Activated naive CD4-positive, alpha-beta T cell treated with anti-CD3 and anti-CD28 coated beads, Interleukin-2, amount 50 U/mL, for 72 hours (primary cell): ENCODE measurements at regions not wholly inside any gene's neighbourhood (a gene's known extent, or its start where the extent isn't known, plus 50 kb on each side); places are given as distances from the start of the nearest gene placed in this dataset.

Experiments used
- ATAC-seq, 2 donors: fragments of 150-1000 bp; cut with Tn5 transposase; 2 replicates each; pipeline ENCODE4 v1.10.0; 2021; ENCODE audit warnings: mild to moderate bottlenecking in 2 of 2, moderate library complexity in 2 of 2
- DNase-seq, 2 donors: peaks; one replicate each; pipeline ENCODE4 v3.0.0; 2021 to 2022; ENCODE audit warnings: low spot score in 2 of 2
- H3K27ac Mint-ChIP-seq, 2 donors: one replicate each; pipeline ENCODE4 v1.8.0; 2022; ENCODE audit warnings: mild to moderate bottlenecking in 2 of 2, mixed read lengths in 2 of 2
- H3K36me3 Mint-ChIP-seq, 2 donors: one replicate each; pipeline ENCODE4 v1.8.0; 2022; ENCODE audit warnings: mixed read lengths in 2 of 2
- H3K9me3 Mint-ChIP-seq, 2 donors: one replicate each; pipeline ENCODE4 v1.8.0; 2022; ENCODE audit warnings: mixed read lengths in 2 of 2

GRCh38 chr5:97436405-97436804, 253.4 kb upstream of the RIOK2 start:
- H3K27ac Mint-ChIP-seq, result no peak overlapping the region
- no peaks in the 10 kb centered on the region for H3K9me3 Mint-ChIP-seq
- DNase-seq, result no peak
- no peaks in the 10 kb centered on the region for H3K36me3 Mint-ChIP-seq
- no peak for ATAC-seq

- no peaks in the 10 kb centered on the region for H3K36me3 Mint-ChIP-seq
- peaks cover 8 to 17% of the 10 kb centered on the region in 2 donors for H3K9me3 Mint-ChIP-seq
- no peak overlapping the region for H3K27ac Mint-ChIP-seq
- DNase-seq (no peak), ATAC-seq (no peak)
Measured at GRCh38 chr5:97443740-97444139, 260.7 kb upstream of the RIOK2 start.

GRCh38 chr5:97449172-97449571, 266.1 kb upstream of the RIOK2 start:
- DNase-seq (no peak), ATAC-seq (no peak)
- Mint-ChIP-seq H3K27ac (no peak overlapping the region), H3K9me3 (peaks cover 0 to 9% of the 10 kb centered on the region in 2 donors), H3K36me3 (no peaks in the 10 kb centered on the region)

- no peaks in the 10 kb centered on the region for H3K36me3 Mint-ChIP-seq
- no peak for DNase-seq
- no peak for ATAC-seq
- no peak overlapping the region for H3K27ac Mint-ChIP-seq
- peaks cover 0 to 3% of the 10 kb centered on the region in 2 donors for H3K9me3 Mint-ChIP-seq
Measured at GRCh38 chr5:97452646-97453045, 269.6 kb upstream of the RIOK2 start.

GRCh38 chr5:97453263-97453662, 270.2 kb upstream of the RIOK2 start:
- Mint-ChIP-seq H3K36me3 (no peaks in the 10 kb centered on the region), H3K27ac (no peak overlapping the region), H3K9me3 (peaks cover 0 to 3% of the 10 kb centered on the region in 2 donors)
- DNase-seq (no peak), ATAC-seq (no peak)

GRCh38 chr5:97454015-97454414, 271.0 kb upstream of the RIOK2 start:
- no peak overlapping the region for H3K27ac Mint-ChIP-seq
- peaks cover 0 to 3% of the 10 kb centered on the region in 2 donors for H3K9me3 Mint-ChIP-seq
- no peaks in the 10 kb centered on the region for H3K36me3 Mint-ChIP-seq
- ATAC-seq (no peak), DNase-seq (no peak)

- Mint-ChIP-seq H3K36me3 (no peaks in the 10 kb centered on the region), H3K9me3 (no peaks in the 10 kb centered on the region), H3K27ac (no peak overlapping the region)
- ATAC-seq (no peak), DNase-seq (no peak)
Measured at GRCh38 chr5:97455996-97456395, 272.9 kb upstream of the RIOK2 start.

- H3K9me3 Mint-ChIP-seq, result no peaks in the 10 kb centered on the region
- no peak for DNase-seq
- ATAC-seq, result no peak
- H3K36me3 Mint-ChIP-seq, result no peaks in the 10 kb centered on the region
- H3K27ac Mint-ChIP-seq, result no peak overlapping the region
Measured at GRCh38 chr5:97458851-97459250, 275.8 kb upstream of the RIOK2 start.

GRCh38 chr5:97471951-97472350, 288.9 kb upstream of the RIOK2 start:
- ATAC-seq (no peak), DNase-seq (no peak)
- H3K9me3 Mint-ChIP-seq, result peaks cover 4% of the 10 kb centered on the region in 2 donors
- H3K36me3 Mint-ChIP-seq, result no peaks in the 10 kb centered on the region
- no peak overlapping the region for H3K27ac Mint-ChIP-seq

- no peaks in the 10 kb centered on the region for H3K9me3 Mint-ChIP-seq
- ATAC-seq (no peak), DNase-seq (no peak)
- H3K27ac Mint-ChIP-seq, result no peak overlapping the region
- H3K36me3 Mint-ChIP-seq, result no peaks in the 10 kb centered on the region
Measured at GRCh38 chr5:97475847-97476246, 292.8 kb upstream of the RIOK2 start.

GRCh38 chr5:97476852-97477534, 293.9 kb upstream of the RIOK2 start:
- H3K36me3 Mint-ChIP-seq, result no peaks in the 10 kb centered on the region
- no peak for DNase-seq
- H3K9me3 Mint-ChIP-seq, result no peaks in the 10 kb centered on the region
- ATAC-seq, result no peak
- no peak overlapping the region for H3K27ac Mint-ChIP-seq

- Mint-ChIP-seq H3K9me3 (no peaks in the 10 kb centered on the region), H3K36me3 (no peaks in the 10 kb centered on the region), H3K27ac (no peak overlapping the region)
- ATAC-seq (no peak), DNase-seq (no peak)
Measured at GRCh38 chr5:97478483-97478882, 295.4 kb upstream of the RIOK2 start.

GRCh38 chr5:97480313-97480712, 297.3 kb upstream of the RIOK2 start:
- Mint-ChIP-seq H3K27ac (no peak overlapping the region), H3K9me3 (no peaks in the 10 kb centered on the region), H3K36me3 (no peaks in the 10 kb centered on the region)
- DNase-seq (no peak), ATAC-seq (no peak)

- no peaks in the 10 kb centered on the region for H3K9me3 Mint-ChIP-seq
- ATAC-seq (no peak), DNase-seq (no peak)
- H3K27ac Mint-ChIP-seq, result no peak overlapping the region
- H3K36me3 Mint-ChIP-seq, result no peaks in the 10 kb centered on the region
Measured at GRCh38 chr5:97488126-97488668, 305.1 kb upstream of the RIOK2 start.

GRCh38 chr5:97489010-97489840, 306.2 kb upstream of the RIOK2 start:
- no peak for ATAC-seq
- no peaks in the 10 kb centered on the region for H3K36me3 Mint-ChIP-seq
- no peak for DNase-seq
- H3K9me3 Mint-ChIP-seq, result no peaks in the 10 kb centered on the region
- H3K27ac Mint-ChIP-seq, result no peak overlapping the region

- ATAC-seq (no peak), DNase-seq (no peak)
- H3K36me3 Mint-ChIP-seq, result no peaks in the 10 kb centered on the region
- H3K9me3 Mint-ChIP-seq, result no peaks in the 10 kb centered on the region
- no peak overlapping the region for H3K27ac Mint-ChIP-seq
Measured at GRCh38 chr5:97494465-97494864, 311.4 kb upstream of the RIOK2 start.

- Mint-ChIP-seq H3K27ac (no peak overlapping the region), H3K9me3 (no peaks in the 10 kb centered on the region), H3K36me3 (no peaks in the 10 kb centered on the region)
- ATAC-seq (no peak), DNase-seq (no peak)
Measured at GRCh38 chr5:97495301-97495700, 312.3 kb upstream of the RIOK2 start.

GRCh38 chr5:97496037-97496436, 313.0 kb upstream of the RIOK2 start:
- no peak for ATAC-seq
- Mint-ChIP-seq H3K9me3 (no peaks in the 10 kb centered on the region), H3K36me3 (no peaks in the 10 kb centered on the region), H3K27ac (no peak overlapping the region)
- DNase-seq, result no peak
